ENCODE measurements at regions not wholly inside any gene's neighbourhood (a gene's known extent, or its start where the extent isn't known, plus 50 kb on each side); places are given as distances from the start of the nearest gene placed in this dataset.
"Not testable (repeated sequence)": the region's sequence is repeated elsewhere in the genome, so short reads cannot be mapped to it uniquely, and the experiment has no call there.

DNA sequence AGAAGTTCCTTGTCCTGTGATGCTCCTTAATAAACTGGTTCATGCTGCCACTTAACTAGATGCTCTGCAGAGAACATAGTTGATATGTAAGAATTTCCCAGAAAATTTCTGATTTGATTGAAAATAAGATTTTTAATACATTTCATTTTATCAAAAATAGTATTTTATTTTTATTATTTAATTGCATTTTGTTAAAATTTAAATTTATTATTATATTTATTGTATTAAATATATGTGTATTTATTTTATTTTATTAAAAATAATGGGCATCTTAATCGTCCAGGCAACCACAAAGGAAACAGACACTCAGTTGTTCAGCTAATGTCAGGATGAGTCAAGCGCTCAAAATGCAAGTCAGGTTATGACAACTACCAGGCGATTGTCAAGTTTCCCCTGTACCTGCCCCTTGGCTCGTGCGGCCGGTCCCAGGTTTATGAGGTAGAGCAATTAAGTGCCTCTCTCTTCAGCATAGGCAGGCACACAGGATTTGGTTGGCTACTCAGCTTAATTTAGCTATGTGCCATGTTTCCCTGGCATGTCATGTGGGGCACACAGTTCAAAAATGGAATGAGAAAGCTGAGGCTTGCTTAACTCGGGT is 361.2 kb downstream of the RND3 start:
- Mint-ChIP-seq H3K9me3 (no peaks in the 10 kb centered on the region), H3K27me3 (ENCODE audit: low read depth) (no peaks in the 10 kb centered on the region), H3K27ac (no peak overlapping the region), H3K4me3 (no peak overlapping the region), H3K36me3 (ENCODE audit: low read depth) (no peaks in the 10 kb centered on the region), H3K4me1 (ENCODE audit: low read depth) (no peaks in the 10 kb centered on the region)
- no peak for DNase-seq (ENCODE audit: low spot score)

DNA sequence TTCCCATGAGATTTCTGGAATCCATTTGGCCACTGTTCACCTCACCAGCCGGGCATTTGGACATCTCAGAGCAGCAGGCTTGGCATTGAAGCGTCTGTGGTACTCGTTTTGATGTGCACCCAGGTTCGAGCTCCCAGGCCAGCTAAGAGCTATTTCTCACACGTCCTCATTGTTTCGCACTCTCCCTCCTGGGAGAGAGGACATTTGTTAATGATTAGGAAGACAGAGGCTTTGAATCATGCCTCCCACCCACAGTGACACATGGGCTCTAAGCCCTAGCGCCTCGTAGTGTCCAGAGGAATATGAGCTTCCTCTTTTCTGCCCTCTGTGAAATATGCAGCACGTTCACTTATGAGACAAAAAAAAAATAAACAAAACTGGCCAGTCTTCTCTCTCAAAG is 361.8 kb downstream of the RND3 start:
- H3K9me3 Mint-ChIP-seq = no peaks in the 10 kb centered on the region
- H3K4me1 Mint-ChIP-seq (ENCODE audit: low read depth) = no peaks in the 10 kb centered on the region
- no peaks in the 10 kb centered on the region for H3K36me3 Mint-ChIP-seq (ENCODE audit: low read depth)
- no peak overlapping the region for H3K27ac Mint-ChIP-seq
- no peaks in the 10 kb centered on the region for H3K27me3 Mint-ChIP-seq (ENCODE audit: low read depth)
- DNase-seq (ENCODE audit: low spot score) = no peak
- H3K4me3 Mint-ChIP-seq = no peak overlapping the region

DNA sequence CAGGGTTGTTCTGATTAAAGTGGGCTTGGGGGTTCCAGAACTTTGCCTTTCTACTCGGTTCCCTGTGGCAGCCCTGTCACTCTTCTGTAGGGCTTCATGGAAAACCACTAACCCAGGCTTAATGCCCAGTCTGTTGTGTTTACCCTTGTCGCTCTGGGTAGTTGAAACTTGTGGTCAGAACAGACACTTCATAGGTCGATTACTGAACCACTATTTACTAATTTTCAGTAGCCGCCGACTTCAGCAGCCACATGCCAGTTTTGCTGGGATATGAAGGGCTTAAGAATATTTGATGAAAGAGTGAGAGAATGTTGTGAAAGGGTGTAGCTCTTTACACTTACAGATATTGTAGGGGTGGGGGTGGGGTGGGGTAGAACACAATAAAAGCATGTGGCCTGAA is 362.3 kb downstream of the RND3 start:
- Mint-ChIP-seq H3K9me3 (no peaks in the 10 kb centered on the region), H3K36me3 (ENCODE audit: low read depth) (no peaks in the 10 kb centered on the region), H3K4me3 (no peak overlapping the region), H3K4me1 (ENCODE audit: low read depth) (no peaks in the 10 kb centered on the region), H3K27me3 (ENCODE audit: low read depth) (no peaks in the 10 kb centered on the region), H3K27ac (no peak overlapping the region)
- no peak for DNase-seq (ENCODE audit: low spot score)

GRCh38 chr2:150124739-150125138 is 362.7 kb downstream of the RND3 start:
- no peaks in the 10 kb centered on the region for H3K27me3 Mint-ChIP-seq (ENCODE audit: low read depth)
- no peaks in the 10 kb centered on the region for H3K9me3 Mint-ChIP-seq
- no peaks in the 10 kb centered on the region for H3K36me3 Mint-ChIP-seq (ENCODE audit: low read depth)
- H3K27ac Mint-ChIP-seq = no peak overlapping the region
- DNase-seq (ENCODE audit: low spot score) = no peak
- H3K4me1 Mint-ChIP-seq (ENCODE audit: low read depth) = no peaks in the 10 kb centered on the region
- no peak overlapping the region for H3K4me3 Mint-ChIP-seq

DNA sequence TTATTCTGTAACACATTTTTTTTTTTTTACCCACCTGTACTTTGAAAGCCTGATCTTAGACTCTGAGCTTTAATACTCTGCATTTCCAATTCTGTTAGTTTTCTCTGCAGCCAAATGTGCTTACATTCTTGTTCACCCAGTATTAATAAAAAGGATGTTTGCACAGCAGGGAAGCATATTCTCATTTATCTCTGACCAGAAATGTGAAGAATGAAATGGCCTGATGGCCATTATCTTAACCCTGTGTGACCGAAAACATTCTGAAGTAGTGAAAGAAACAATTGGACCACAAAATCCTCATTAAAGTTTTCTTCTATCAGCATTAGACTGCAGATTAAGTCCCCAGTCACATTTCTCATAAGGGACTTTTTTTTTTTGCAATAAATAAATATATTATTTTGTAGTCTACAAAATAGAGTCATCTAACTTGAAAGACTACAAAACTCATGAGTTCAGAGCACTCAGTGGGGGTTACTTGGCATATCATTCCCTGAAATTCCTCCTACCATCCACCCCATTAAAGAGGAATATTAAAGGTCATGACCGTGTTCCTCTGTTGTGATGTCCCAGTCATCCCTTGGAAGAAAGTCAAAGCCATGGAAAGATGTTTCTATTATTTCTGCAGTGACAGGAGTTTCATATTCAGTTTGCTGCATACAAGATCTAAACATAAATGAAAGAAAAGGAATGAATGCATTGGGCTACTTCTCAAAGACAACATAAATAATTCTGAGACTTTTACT is 364.4 kb downstream of the RND3 start:
- Mint-ChIP-seq H3K36me3 (ENCODE audit: low read depth) (no peaks in the 10 kb centered on the region), H3K9me3 (no peaks in the 10 kb centered on the region), H3K4me1 (ENCODE audit: low read depth) (no peaks in the 10 kb centered on the region), H3K27me3 (ENCODE audit: low read depth) (no peaks in the 10 kb centered on the region), H3K4me3 (no peak overlapping the region), H3K27ac (no peak overlapping the region)
- DNase-seq (ENCODE audit: low spot score) = no peak

DNA sequence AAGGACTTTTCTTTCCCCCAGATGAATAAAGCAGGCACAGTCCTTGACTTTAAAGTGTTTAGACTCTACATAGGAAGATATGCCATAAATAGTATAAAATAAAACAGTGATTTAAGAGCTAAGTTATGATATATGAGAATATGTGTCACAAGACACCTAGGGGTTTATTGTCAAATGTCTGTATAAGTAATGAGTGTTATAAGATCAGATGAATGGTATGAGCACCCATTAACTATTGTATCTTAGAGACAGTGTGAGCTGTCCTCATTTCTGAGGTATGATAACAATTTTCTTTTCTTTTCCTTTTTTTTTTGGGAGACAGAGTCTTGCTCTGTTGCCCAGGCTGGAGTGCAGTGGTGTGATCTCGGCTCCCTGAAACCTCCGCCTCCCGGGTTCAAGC is 365.3 kb downstream of the RND3 start:
- Mint-ChIP-seq H3K4me3 (no peak overlapping the region), H3K9me3 (no peaks in the 10 kb centered on the region)
- no peak for DNase-seq (ENCODE audit: low spot score)

GRCh38 chr2:150120326-150120955 is 367.0 kb downstream of the RND3 start:
- no peaks in the 10 kb centered on the region for H3K9me3 Mint-ChIP-seq
- H3K27ac Mint-ChIP-seq = no peak overlapping the region
- H3K4me3 Mint-ChIP-seq = no peak overlapping the region
- no peaks in the 10 kb centered on the region for H3K4me1 Mint-ChIP-seq (ENCODE audit: low read depth)
- no peaks in the 10 kb centered on the region for H3K27me3 Mint-ChIP-seq (ENCODE audit: low read depth)
- H3K36me3 Mint-ChIP-seq (ENCODE audit: low read depth) = no peaks in the 10 kb centered on the region
- no peak for DNase-seq (ENCODE audit: low spot score)

More for the DNA sequence above, 365.3 kb downstream of the RND3 start:
- Mint-ChIP-seq H3K27ac (no peak overlapping the region), H3K4me1 (ENCODE audit: low read depth) (no peaks in the 10 kb centered on the region), H3K36me3 (ENCODE audit: low read depth) (no peaks in the 10 kb centered on the region), H3K27me3 (ENCODE audit: low read depth) (no peaks in the 10 kb centered on the region)

DNA sequence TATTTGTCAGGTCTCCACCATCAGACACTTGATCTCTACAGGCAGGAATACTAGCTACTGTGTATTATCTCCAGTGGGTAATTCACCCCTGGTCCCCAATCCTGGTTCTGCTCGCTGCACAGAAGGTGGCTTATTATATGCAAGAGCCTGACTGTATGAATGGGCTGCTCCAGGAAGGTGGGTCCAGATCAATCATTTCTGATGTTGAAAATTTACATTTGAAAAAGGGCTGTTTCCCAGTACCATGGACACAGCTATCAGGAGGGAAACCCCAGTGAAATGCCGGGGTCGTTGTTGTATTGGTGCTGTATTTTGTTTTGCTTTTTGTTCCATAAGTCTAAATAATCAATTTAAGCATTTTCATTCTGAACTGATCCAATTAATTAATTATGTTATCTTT is 367.6 kb downstream of the RND3 start:
- DNase-seq (ENCODE audit: low spot score) = no peak
- no peaks in the 10 kb centered on the region for H3K4me1 Mint-ChIP-seq (ENCODE audit: low read depth)
- H3K27ac Mint-ChIP-seq = no peak overlapping the region
- H3K9me3 Mint-ChIP-seq = no peaks in the 10 kb centered on the region
- no peaks in the 10 kb centered on the region for H3K36me3 Mint-ChIP-seq (ENCODE audit: low read depth)
- no peak overlapping the region for H3K4me3 Mint-ChIP-seq
- no peaks in the 10 kb centered on the region for H3K27me3 Mint-ChIP-seq (ENCODE audit: low read depth)

DNA sequence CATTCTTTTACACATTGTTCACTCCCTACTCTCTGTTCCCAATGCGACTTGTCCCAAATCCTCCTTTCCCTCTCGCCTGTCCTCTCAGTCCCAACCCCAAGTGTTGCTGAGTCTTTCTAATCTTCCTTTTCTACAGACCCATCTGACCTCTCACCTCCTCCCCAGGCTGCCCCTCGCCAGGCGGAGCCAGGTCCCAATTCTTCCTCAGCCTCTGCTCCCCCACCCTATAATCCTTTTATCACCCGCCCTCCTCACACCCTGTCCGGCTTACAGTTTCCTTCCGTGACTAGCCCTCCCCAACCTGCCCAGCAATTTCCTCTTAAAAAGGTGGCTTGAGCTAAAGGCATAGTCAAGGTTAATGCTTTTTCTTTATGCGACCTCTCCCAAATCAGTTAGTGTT is 373.4 kb downstream of the RND3 start:
- H3K36me3 Mint-ChIP-seq (ENCODE audit: low read depth); H3K27ac Mint-ChIP-seq; DNase-seq (ENCODE audit: low spot score); H3K4me1 Mint-ChIP-seq (ENCODE audit: low read depth); H3K4me3 Mint-ChIP-seq; H3K27me3 Mint-ChIP-seq (ENCODE audit: low read depth); H3K9me3 Mint-ChIP-seq: not testable (repeated sequence)

- H3K27me3 Mint-ChIP-seq (ENCODE audit: low read depth) = no peaks in the 10 kb centered on the region
- H3K36me3 Mint-ChIP-seq (ENCODE audit: low read depth) = no peaks in the 10 kb centered on the region
- H3K27ac Mint-ChIP-seq = no peak overlapping the region
- no peak overlapping the region for H3K4me3 Mint-ChIP-seq
- DNase-seq (ENCODE audit: low spot score) = no peak
- H3K9me3 Mint-ChIP-seq = no peaks in the 10 kb centered on the region
- H3K4me1 Mint-ChIP-seq (ENCODE audit: low read depth) = no peaks in the 10 kb centered on the region
Observed at GRCh38 chr2:150110548-150110947, 376.9 kb downstream of the RND3 start.

GRCh38 chr2:150109912-150110311 is 377.6 kb downstream of the RND3 start:
- no peak overlapping the region for H3K4me3 Mint-ChIP-seq
- no peak for DNase-seq (ENCODE audit: low spot score)
- H3K36me3 Mint-ChIP-seq (ENCODE audit: low read depth) = no peaks in the 10 kb centered on the region
- peaks cover 2% of the 10 kb centered on the region for H3K9me3 Mint-ChIP-seq
- no peak overlapping the region for H3K27ac Mint-ChIP-seq
- H3K4me1 Mint-ChIP-seq (ENCODE audit: low read depth) = no peaks in the 10 kb centered on the region
- no peaks in the 10 kb centered on the region for H3K27me3 Mint-ChIP-seq (ENCODE audit: low read depth)

- no peaks in the 10 kb centered on the region for H3K27me3 Mint-ChIP-seq (ENCODE audit: low read depth)
- no peaks in the 10 kb centered on the region for H3K36me3 Mint-ChIP-seq (ENCODE audit: low read depth)
- peaks cover 7% of the 10 kb centered on the region for H3K9me3 Mint-ChIP-seq
- DNase-seq (ENCODE audit: low spot score) = no peak
- H3K4me1 Mint-ChIP-seq (ENCODE audit: low read depth) = no peaks in the 10 kb centered on the region
- H3K4me3 Mint-ChIP-seq = no peak overlapping the region
- no peak overlapping the region for H3K27ac Mint-ChIP-seq
Observed at GRCh38 chr2:150109028-150109427, 378.4 kb downstream of the RND3 start.

DNA sequence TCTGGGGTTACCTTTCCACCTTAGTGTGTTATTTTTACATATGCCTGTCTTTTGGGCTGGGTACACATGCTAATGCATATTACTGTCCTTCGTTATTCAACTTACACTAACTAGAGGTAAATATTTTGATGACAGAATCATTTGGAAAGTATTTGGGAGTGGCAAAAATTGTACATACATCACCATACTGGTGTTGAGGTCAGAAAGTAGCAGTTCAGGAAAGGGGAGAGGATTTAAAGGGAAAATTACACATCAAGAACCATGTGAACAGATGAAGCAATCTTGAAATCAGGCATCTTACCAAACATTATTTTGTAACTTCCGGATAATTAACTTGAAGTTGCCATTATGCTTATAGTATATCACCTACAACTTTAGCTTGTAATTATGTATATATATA is 379.7 kb downstream of the RND3 start:
- Mint-ChIP-seq H3K27ac (no peak overlapping the region), H3K9me3 (peaks cover 7% of the 10 kb centered on the region)

GRCh38 chr2:150107170-150107569 is 380.3 kb downstream of the RND3 start:
- Mint-ChIP-seq H3K27ac (no peak overlapping the region), H3K4me1 (ENCODE audit: low read depth) (no peaks in the 10 kb centered on the region), H3K4me3 (no peak overlapping the region), H3K27me3 (ENCODE audit: low read depth) (no peaks in the 10 kb centered on the region), H3K9me3 (peaks cover 7% of the 10 kb centered on the region), H3K36me3 (ENCODE audit: low read depth) (no peaks in the 10 kb centered on the region)
- no peak for DNase-seq (ENCODE audit: low spot score)

More for the DNA sequence above, 379.7 kb downstream of the RND3 start:
- Mint-ChIP-seq H3K36me3 (ENCODE audit: low read depth) (no peaks in the 10 kb centered on the region), H3K4me3 (no peak overlapping the region), H3K27me3 (ENCODE audit: low read depth) (no peaks in the 10 kb centered on the region), H3K4me1 (ENCODE audit: low read depth) (no peaks in the 10 kb centered on the region)
- DNase-seq (ENCODE audit: low spot score) = no peak
